DND-41 (cell line): ENCODE measurements at regions not wholly inside any gene's neighbourhood (a gene's known extent, or its start where the extent isn't known, plus 50 kb on each side); places are given as distances from the start of the nearest gene placed in this dataset.

Experiments used
- ATAC-seq: fragments of 200-7000 bp; cut with Tn5 transposase; 3 replicates; pipeline ENCODE4 v1.9.1; 2021; ENCODE audit warnings: low read depth; ENCODE audit not compliant: insufficient read depth
- DNase-seq: peaks from one replicate; pipeline ENCODE4 v3.0.0-alpha.2; 2020
- H2AFZ ChIP-seq: 2 replicates; pipeline ENCODE4 v1.6.0; 2012; ENCODE audit warnings: low read depth, low read length
- H3K27ac ChIP-seq: 2 replicates; pipeline ENCODE4 v1.5.1; 2012; ENCODE audit warnings: low read length, inconsistent platforms
- H3K27me3 ChIP-seq: fragments of 200-600 bp; sonication (generic); 2 replicates; pipeline ENCODE4 v1.6.0; 2012; ENCODE audit warnings: low read length, mild to moderate bottlenecking, inconsistent platforms; ENCODE audit not compliant: insufficient read depth, poor library complexity
- H3K36me3 ChIP-seq: 2 replicates; pipeline ENCODE4 v1.5.1; 2012; ENCODE audit warnings: low read length, inconsistent platforms; ENCODE audit not compliant: insufficient read depth
- H3K4me1 ChIP-seq: 2 replicates; pipeline ENCODE4 v1.5.1; 2012; ENCODE audit warnings: mild to moderate bottlenecking, low read length; ENCODE audit not compliant: insufficient read depth
- H3K4me2 ChIP-seq: 2 replicates; pipeline ENCODE4 v1.6.0; 2012; ENCODE audit warnings: mild to moderate bottlenecking, moderate library complexity, low read length, inconsistent platforms; ENCODE audit not compliant: insufficient read depth
- H3K4me3 ChIP-seq, 2 experiments: fragments of 200-600 bp in 1 of 2; shearing (Covaris generic) in 1 of 2; 2 replicates each; pipeline ENCODE4 v1.5.1; 2012 to 2016; ENCODE audit warnings: inconsistent platforms in 2 of 2, low read length in 2 of 2, mild to moderate bottlenecking in 2 of 2, low read depth in 1 of 2, moderate library complexity in 1 of 2
- H3K79me2 ChIP-seq: 2 replicates; pipeline ENCODE4 v1.6.0; 2012; ENCODE audit warnings: low read length, inconsistent platforms; ENCODE audit not compliant: insufficient read depth
- H3K9ac ChIP-seq: 2 replicates; pipeline ENCODE4 v1.6.0; 2012; ENCODE audit warnings: low read depth, mild to moderate bottlenecking, inconsistent platforms, low read length, moderate library complexity
- H3K9me3 ChIP-seq: 2 replicates; pipeline ENCODE4 v1.5.1; 2012; ENCODE audit warnings: low read length, moderate library complexity, mild to moderate bottlenecking, inconsistent platforms; ENCODE audit not compliant: insufficient read depth, severe bottlenecking
- H4K20me1 ChIP-seq: 2 replicates; pipeline ENCODE4 v1.6.0; 2012; ENCODE audit warnings: low read length; ENCODE audit not compliant: insufficient read depth
- CTCF ChIP-seq: IDR thresholded peaks from 2 replicates; pipeline ENCODE4 v1.5.1; 2012; ENCODE audit warnings: borderline replicate concordance, low read length, moderate library complexity, mild to moderate bottlenecking; ENCODE audit not compliant: poor library complexity, severe bottlenecking; ENCODE audit errors: extremely low read depth
- EZH2 ChIP-seq: IDR thresholded peaks from 3 replicates; pipeline ENCODE4 v1.6.1; 2012; ENCODE audit warnings: borderline replicate concordance, low read depth, mild to moderate bottlenecking, moderate library complexity, low read length, inconsistent platforms; ENCODE audit not compliant: severe bottlenecking

- ATAC-seq = peak; percentile 54; the same call in 2 of the 3 replicates
- TF ChIP-seq EZH2 (no peak), CTCF (no peak)
Observed at GRCh38 chr6:149261364-149262040, 56.0 kb upstream of the TAB2 start.

GRCh38 chr6:149263321-149263720 is 54.2 kb upstream of the TAB2 start:
- Histone ChIP-seq H3K27me3 (no peaks in the 10 kb centered on the region), H3K9ac (no peak overlapping the region), H3K4me3 (no peak overlapping the region), H4K20me1 (no peaks in the 10 kb centered on the region), H3K79me2 (no peaks in the 10 kb centered on the region), H3K4me1 (peaks cover 25% of the 10 kb centered on the region), H2AFZ (no peak overlapping the region), H3K4me2 (no peak overlapping the region), H3K27ac (no peak overlapping the region), H3K36me3 (no peaks in the 10 kb centered on the region), H3K9me3 (no peaks in the 10 kb centered on the region)
- ATAC-seq (no peak), DNase-seq (no peak)
- TF ChIP-seq CTCF = no peak
- no peak for TF ChIP-seq EZH2

More at GRCh38 chr6:149261364-149262040, 56.0 kb upstream of the TAB2 start:
- Histone ChIP-seq H3K79me2 (no peaks in the 10 kb centered on the region), H3K4me3 (no peak overlapping the region), H3K27ac (no peak overlapping the region), H2AFZ (no peak overlapping the region), H3K27me3 (no peaks in the 10 kb centered on the region), H3K4me2 (no peak overlapping the region), H4K20me1 (no peaks in the 10 kb centered on the region), H3K4me1 (peaks cover 25% of the 10 kb centered on the region), H3K9me3 (no peaks in the 10 kb centered on the region), H3K9ac (no peak overlapping the region), H3K36me3 (no peaks in the 10 kb centered on the region)
- DNase-seq = no peak

DNA sequence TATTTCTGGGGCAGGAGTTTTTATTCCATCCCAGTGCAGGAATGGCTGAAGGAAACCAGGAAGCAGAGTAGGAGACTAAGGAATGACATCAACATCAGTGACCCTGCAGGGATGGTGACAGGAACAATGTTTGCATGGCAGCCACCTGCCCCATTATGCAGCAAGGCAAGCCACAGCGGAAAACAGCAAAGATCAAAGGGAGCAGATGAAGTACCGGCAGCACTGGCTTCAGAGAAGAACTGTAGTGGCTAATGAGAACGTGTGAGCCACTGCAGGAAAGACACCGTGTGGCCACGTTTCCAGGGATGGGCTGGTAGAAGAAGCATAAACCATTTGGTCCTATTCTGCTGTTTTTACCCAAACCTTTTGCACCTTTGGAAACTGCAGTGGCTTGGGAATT is 52.9 kb upstream of the TAB2 start:
- Histone ChIP-seq H3K27me3 (no peaks in the 10 kb centered on the region), H4K20me1 (no peaks in the 10 kb centered on the region), H3K9me3 (no peaks in the 10 kb centered on the region), H3K4me2 (peak overlapping the region; percentile 10; the same call in 1 of the 2 replicates), H3K79me2 (no peaks in the 10 kb centered on the region), H3K9ac (no peak overlapping the region), H3K36me3 (no peaks in the 10 kb centered on the region), H2AFZ (no peak overlapping the region), H3K4me1 (peaks cover 25% of the 10 kb centered on the region), H3K4me3 (no peak overlapping the region), H3K27ac (no peak overlapping the region; the same call in 1 of the 2 replicates)
- ATAC-seq = peak; percentile 96
- peak; percentile 74 for DNase-seq
- TF ChIP-seq EZH2 (no peak), CTCF (no peak)

DNA sequence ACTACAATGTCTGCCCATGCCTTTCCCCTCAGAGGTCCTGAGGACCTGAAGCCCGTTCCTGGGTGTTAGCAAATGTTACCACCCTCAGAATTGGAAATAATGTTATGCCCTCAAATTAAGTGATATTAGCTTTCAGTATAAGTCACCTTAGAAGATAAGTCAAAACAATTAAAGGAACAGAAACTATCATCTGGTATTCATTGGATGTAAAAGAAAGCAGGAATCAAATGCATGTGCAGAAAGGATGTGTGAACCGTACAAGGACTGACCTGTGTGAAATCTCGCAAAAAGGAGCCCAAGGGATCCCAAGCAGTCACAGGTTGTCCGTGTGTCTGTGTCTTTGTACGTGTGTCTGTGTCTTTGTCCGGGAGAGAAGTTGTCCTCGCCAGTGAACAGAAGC is 51.6 kb upstream of the TAB2 start:
- ATAC-seq (no peak), DNase-seq (no peak)
- H3K9ac ChIP-seq = no peak overlapping the region

More for the DNA sequence above, 51.6 kb upstream of the TAB2 start:
- TF ChIP-seq EZH2 = no peak
- no peak for TF ChIP-seq CTCF
- H3K4me1 ChIP-seq = peaks cover 25% of the 10 kb centered on the region
- no peak overlapping the region for H3K27ac ChIP-seq
- no peaks in the 10 kb centered on the region for H3K27me3 ChIP-seq
- no peak overlapping the region for H2AFZ ChIP-seq
- H3K36me3 ChIP-seq = no peaks in the 10 kb centered on the region
- H3K9me3 ChIP-seq = no peaks in the 10 kb centered on the region
- H3K4me3 ChIP-seq = no peak overlapping the region
- H3K4me2 ChIP-seq = no peak overlapping the region
- no peaks in the 10 kb centered on the region for H3K79me2 ChIP-seq
- no peaks in the 10 kb centered on the region for H4K20me1 ChIP-seq
